HG02981 (cell line): ENCODE measurements at regions not wholly inside any gene's neighbourhood (a gene's known extent, or its start where the extent isn't known, plus 50 kb on each side); places are given as distances from the start of the nearest gene placed in this dataset.

ENCODE experiments used
- ATAC-seq: cut with Tn5 transposase; IDR thresholded peaks from one replicate; pipeline ENCODE4 v1.9.1; 2021; ENCODE audit warnings: mild to moderate bottlenecking, moderate library complexity; ENCODE audit not compliant: unreplicated experiment

DNA sequence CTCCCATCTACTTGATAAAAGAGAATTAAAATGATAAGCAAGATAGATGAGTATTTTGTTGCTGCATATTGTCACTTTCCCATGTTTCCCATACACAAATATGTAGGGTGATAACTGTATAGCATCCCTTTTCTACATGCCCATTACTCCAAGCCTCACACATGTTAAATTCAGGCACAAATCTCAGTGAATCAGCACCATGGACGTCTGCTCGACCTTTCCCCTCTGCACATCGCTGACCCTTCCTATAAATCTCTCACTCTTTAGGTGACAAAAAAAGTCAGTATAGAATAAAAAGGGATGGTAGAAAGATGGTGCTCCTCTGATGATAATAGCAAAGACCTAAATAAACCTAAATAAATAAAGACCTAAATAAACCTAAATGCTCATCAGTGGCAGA is 1097.7 kb upstream of the C9orf72 start:
- no peak for ATAC-seq

DNA sequence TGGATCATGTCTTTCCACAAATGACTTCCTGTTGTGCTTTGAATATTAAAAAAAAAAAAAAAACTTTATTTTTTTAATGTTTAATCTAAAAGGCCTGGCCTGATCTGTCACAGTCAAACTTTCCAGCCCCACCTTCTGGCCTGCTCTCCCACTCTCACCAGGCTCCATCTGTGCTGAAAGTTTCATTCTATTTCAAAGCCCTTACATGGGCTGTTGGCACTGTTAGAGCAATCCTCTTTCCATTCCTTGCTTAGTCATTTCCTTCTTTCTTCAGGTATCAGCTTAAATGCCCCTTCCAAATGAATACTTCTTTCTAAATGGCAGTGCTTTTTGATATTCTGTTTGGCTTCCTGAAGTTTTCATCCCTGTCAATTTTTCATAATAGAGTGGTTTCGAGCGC is 1104.8 kb upstream of the C9orf72 start:
- ATAC-seq = no peak

DNA sequence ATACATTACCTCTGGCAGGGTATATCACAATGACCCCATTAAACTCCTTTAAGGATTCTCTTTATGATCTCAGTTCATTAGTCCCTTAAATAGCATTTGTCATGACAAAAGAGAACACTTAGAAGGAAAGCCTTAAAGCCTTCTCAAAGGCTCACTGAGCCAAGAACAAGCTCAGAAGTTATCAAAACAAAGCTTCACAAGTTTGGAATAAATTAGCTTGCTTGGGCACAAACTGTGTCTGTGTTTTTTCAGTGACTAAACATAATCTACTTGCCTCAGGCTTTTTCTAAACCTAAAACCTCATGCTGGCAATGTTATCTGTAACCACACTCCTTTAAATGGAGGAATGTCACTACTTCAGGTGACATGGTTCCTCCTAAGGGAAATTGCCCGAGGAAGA is 1114.9 kb upstream of the C9orf72 start:
- no peak for ATAC-seq

DNA sequence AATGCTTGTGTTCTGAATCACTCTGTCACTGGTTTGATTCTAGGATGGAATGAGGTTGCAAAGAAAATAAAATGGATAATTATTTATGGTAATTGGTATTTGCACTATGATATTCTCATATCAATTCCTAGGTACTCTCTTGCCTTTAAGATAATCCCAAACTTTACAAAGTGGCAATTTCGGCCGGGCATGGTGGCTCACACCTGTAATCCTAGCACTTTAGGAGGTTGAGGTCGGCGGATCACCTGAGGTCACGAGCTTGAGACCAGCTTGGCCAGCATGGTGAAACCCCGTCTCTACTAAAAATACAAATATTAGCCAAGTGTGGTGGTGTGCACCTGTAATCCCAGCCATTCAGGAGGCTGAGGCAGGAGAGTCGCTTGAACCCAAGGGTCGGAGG is 1118.7 kb upstream of the C9orf72 start:
- no peak for ATAC-seq

DNA sequence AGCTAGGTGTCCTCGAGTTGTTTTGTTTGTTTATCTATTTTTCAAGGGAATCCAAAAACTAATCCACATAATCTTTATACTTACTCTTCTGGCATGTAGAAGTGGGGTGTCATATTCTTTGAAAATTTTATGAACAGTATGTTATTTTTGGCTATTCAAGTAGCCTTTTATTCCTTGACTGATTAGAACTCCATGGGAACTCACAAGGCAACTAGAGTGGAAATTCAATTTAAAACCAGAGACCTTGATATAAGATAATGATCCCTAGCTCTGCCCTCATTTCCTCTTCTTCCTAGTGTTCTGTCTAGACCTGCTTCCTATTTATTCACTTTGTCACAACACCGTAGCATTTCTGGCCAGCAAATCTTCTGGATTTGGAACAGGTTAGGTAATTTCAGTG is 1123.7 kb upstream of the C9orf72 start:
- ATAC-seq = no peak

DNA sequence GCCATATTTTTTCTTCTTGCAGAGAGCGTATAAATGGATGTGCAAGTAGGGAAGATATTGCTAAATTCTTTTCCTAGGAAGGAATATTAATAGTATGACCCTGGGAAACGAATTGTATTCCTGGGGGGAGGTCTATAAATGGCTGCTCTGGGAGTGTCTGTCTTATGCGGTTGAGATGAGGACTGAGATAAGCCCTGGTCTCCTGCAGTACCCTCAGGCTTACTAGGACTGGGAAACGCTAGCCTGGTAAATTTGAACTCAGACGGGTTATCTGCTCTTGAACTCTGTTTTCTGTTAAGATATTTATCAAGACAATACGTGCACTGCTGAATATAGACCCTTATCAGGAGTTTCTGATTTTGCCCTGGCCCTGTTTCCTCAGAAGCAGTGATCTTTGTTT is 1126.4 kb upstream of the C9orf72 start:
- no peak for ATAC-seq

DNA sequence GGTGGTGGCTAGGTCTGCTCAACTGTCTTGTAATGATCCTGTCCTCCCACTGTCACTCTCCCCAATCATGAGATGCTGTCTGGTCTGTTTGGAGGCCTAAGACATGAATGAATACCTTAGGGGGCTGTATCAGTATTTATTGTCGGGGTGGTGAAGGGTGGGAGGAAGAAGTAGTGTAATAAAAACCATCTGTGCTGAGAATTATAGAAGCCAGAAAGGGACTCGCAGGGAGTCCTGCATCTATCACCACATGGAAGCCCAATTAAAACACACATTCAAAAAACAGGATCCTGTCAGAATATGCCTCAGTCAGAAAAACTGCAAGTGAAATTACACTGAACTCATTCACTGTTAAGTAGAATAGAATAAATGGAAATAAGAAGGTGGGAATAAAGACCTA is 1134.3 kb upstream of the C9orf72 start:
- ATAC-seq = no peak

DNA sequence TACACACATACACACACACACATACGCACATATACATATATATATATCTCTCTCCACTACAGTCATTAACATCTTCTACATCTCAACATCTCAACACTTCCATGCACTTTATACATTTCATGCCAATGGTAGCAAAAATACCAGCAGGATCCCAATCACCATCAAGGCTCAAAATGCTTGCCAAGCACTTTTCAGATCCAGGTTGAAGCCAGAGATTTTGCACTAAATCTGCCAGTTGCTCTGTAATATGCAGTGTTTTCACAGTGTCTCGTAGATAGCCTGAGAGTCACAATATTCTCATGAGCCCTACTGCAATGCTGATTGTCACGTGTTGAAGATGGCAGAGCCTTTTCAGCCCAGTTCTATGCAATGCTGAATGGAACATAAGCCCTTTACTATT is 1140.9 kb upstream of the C9orf72 start:
- no peak for ATAC-seq

DNA sequence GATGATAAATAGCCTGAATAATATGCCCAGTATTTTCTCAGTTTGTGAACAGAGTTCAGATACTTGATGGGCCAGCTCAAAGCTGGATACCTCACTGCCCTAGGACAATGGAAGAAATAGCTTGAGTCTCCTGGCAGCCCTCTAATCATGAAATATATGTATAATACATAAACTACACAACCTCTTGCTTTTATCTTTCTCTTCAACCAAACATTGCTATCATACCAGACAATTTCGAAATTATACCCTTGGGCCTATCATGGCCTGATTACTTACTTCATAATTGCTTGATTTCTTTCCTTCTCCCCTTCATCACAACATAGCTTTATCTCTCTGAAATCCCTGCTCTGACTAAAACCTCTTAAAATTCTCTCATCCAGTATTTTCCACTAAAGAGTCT is 1144.9 kb upstream of the C9orf72 start:
- ATAC-seq = no peak

DNA sequence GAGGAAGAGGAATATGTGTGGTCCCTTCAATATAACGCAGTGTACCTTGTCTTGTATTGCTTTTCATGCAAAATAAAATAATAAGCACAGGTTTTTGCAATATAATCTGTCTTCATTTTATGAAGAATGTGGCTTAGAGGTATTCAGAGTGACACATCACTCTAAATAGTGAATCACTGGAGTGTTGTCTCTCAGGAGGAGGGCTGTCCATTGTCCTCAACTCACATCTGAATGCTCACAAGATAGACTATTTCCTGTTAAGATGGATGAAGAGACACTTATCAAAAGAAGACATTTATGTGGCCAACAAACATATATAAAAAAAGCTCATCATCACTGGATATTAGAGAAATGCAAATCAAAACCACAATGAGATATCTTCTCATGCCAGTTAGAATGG is 1147.5 kb upstream of the C9orf72 start:
- ATAC-seq = no peak

DNA sequence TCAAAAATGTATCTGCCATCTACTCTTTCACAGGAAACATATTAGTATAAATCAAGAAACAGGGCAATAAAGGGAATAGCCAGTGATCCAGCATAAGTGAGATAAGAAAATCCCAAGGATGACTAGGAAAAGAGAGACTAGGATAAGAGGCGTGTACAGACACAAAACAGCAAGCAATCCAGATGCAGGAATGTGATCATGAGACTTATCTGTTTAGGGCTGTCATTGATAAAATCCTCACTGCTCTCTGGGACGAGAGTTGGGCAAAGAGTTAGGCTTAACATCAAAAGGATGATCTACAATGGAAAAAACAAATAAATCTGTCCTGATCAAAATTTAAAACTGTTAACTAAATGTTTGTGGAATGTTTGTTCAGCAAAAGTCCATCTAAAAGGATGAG is 1156.8 kb upstream of the C9orf72 start:
- no peak for ATAC-seq

DNA sequence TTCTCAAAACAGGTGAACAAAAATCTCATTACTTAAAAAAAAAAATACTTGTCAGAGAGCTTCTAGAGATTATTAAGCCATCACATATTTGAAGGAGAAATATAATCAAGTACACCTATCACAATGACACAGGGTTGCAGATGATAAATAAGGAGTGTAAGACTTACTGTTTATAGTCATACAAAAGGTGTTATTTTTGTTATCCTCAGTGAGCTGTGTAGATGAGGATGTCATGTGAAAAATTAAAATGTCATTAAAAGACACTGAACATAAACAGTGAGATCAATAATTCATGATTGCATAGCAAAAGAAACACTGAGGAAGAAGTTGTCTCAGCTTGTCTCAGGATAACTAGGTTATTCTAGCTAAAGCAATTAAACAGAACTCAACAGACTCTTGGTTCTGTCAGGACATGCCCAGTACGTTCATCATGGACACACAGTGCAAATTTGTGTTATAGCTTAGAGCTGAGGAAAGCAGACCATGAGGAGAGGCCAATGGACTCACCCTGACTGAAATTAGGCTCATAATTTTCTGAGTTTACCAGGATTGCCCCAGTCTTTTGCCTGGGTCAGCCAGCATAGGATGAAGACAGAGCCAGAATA is 1162.6 kb upstream of the C9orf72 start:
- ATAC-seq = no peak

DNA sequence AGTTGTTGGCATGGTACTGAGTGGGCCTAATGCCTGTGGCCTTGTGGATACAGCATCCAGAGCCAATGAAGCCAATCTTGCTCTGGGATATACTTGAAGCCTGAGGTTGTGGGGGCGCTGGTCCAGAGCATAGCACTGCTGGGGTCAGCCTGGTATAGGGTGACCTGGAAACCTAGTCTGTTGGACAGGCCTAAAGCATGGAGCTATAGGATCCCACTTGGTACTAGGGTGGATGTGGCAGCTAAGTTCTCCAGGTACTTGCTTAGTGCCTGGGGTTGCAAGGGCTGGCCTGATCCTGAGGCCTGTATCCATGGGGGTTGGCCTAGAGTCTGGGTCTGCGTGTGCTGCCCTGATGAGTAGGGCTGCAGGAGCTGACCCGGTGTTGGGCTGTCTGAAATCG is 1168.2 kb upstream of the C9orf72 start:
- ATAC-seq = no peak

DNA sequence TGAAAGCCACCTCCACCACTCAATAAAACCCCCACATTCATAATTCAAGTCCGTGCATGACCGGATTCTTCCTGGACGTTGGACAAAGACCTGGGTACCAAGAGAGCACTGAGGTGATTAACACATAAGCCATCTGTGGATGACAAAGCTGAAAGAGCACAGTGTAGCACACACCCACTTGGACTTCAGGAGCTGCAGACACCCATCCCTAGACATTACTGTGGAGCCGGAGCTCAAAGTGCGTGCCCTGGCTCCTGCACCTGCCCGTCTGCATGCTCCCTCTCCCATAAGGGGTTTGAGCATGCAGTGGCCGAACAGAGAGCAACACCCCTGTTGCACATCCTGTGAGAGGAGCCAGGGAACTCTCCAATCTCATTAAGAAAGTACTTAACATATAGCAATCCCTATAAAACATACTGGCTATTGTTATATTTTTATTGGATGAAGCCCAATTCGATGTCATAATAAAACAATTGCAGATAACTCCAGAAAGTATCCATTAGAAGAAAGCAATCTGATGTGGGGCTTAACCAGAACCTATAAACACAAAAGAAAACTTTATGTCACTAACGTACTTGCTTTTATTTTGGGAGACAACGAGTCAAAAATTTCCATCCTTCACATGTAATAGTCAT is 1174.2 kb upstream of the C9orf72 start:
- ATAC-seq = no peak

DNA sequence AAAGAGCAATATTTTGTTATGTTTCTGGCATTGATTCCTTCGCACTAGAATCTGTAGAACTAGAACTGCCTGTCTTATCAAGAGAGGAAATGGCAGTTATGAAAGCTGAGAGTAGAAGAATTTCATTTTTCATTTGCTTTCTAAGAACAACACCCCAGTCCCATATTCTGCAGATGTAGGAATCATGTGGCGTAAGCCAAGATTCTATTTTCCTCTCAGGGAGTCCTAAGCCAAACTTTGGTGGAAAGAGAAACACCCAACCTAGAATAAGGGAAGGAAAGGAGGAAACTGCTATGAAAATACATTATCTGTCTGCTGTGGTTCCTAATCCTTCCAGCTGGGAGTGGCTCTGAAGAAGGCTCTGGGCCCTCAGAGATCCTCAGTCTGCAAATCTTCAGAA is 1176.9 kb upstream of the C9orf72 start:
- no peak for ATAC-seq

DNA sequence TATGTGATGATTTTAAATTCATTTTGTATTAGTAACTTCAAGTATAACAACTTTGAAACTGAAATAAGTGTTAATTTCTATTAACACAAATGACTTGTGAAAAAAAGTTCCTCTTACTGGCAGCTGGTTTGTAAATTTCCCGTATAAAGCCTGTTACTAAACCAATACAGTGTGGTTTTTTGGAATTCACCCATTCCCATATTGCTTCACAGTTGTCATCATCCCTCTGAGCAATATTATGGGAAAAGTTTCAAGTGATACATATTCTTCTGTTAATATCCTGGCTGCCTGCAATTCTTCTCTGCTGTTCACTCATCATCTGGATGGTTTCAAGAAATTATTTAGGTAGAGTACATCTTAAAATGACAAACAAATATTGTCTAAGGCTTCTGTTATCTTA is 1185.1 kb upstream of the C9orf72 start:
- ATAC-seq = no peak

DNA sequence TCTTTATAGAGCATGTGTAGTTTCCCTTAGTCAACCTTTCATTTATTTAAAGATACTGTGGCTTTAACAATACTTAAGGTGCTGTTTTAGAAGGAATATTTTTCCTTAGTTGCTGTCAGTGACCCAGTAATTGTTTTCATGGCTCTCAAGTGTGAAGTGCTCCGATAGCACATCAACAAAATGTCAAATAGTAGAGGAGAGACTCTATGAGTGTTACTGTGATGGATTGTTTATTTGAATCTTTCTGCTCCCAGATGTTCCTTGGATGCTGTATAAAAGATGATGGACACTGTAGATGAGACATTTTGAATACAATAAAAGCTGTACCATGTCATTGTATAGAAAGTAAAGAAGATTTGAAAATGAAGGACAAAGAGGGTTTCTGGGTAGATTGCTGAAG is 1185.7 kb upstream of the C9orf72 start:
- ATAC-seq = no peak

DNA sequence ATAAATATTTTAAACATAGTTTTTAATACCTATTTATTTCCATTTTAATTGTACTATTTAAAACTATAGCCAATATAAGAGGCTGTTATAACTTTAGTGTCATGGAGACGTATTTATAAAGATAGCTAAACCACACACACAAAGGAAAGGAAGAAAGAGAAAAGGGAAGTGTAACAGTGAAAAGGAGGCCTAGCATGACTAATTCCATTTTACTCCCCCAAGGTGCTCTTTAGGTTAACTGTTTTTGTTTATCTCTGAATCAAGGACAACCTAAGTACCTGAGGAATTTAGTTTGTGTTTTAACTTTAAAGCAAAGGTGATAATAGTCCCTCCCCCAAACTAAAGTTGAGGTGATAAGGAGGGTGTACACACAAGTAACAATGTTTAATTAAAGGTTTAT is 1188.9 kb upstream of the C9orf72 start:
- no peak for ATAC-seq

DNA sequence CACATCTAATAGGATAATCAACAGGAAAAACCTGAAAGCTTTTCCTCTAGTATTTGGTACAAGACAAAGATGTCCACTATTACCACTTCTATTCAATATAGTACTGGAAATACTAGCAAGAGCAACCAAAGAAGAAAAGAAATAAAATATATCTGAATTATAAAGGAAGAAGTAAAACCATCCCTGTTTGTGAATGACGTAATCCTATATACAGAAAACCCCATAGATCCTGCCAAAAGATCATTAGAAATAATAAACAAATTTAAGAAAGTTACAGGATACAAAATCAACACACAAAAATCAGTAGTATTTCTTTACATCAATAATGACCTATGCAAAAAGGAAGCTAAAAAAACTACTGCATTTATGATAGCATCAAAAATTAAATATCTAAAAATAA is 1191.3 kb upstream of the C9orf72 start:
- ATAC-seq = no peak

DNA sequence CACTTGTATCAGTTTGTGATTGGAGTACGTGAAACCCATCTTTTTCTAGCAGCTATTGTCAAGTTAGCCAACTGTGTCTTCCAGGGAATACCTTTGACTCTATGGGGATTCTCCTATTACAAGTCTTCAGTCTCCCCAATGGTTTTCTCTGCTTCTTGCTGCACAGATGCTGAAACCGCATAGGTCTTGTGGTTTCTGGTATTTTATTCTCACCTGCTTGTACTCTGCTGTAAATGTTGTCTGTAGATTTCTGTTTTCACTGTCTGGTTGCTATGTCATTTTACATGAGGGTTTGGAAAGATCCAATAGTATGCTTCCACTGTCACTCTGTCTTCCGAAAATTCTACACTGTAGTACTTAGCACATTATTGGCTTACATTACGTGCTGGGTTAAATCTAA is 1196.9 kb upstream of the C9orf72 start:
- no peak for ATAC-seq

DNA sequence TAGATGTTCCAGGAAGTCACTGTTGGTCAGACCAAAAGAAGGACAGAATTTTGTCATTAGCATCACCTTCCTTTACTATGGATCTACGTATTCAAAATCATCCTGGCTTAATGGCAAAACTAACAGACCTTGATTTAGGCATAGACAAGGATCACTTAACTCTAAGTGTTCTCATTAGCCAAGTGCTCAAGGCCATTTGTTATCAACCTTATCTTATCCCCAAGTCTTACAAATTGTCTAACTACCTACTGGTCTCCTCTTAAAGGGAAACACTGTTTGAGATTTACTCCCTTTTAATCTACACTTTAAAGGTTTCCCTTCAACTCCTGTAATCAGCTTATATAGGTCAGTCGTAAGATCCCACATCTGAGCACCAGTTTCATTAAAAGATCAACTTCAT is 1197.5 kb upstream of the C9orf72 start:
- ATAC-seq = no peak

DNA sequence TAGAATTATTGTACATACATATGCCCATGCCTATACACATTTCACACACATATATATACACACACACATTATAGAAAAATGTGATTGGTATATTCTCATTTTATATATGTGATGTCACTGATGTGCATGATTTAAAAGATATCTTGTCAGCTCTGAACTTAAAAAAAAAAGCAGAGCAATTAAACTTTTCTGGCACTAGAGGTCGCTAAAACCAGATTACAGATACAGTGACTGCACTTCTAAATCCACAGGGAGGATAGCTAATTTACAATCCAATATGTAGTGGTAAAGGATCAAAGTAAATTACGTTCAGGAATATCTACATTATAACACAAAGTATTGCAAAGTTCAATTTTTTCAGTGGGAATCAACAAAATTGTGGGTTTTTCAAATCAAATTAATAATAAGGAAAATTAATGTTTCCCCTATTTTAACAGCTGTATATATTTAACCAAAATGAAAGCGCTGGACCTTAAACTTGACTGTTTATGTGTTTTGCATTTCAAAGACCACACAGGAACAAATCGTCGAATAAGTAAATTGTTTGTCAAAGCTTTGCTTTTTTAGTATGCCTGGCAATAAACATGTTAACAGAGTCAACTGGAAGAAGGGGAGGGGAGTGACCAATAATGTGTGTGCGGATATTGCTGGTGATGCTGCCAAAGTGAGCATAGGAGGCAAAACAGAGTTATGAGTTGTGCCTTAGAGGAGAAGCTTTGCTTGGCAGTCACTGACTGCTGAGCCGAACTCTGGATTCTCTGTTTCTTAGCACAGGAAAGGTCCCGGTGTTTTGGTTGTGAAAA is 1201.4 kb upstream of the C9orf72 start:
- ATAC-seq = no peak
